ENCODE measurements at regions not wholly inside any gene's neighbourhood (a gene's known extent, or its start where the extent isn't known, plus 50 kb on each side); places are given as distances from the start of the nearest gene placed in this dataset.

- TF ChIP-seq CTCF (IDR thresholded peaks at IDR 0.05), result no peak
- TF ChIP-seq POLR2A (IDR thresholded peaks at IDR 0.05), result no peak
- no peak for TF ChIP-seq POLR2AphosphoS5 (IDR thresholded peaks at IDR 0.05; ENCODE audit: insufficient read depth in 1 of 2, low read depth in 1 of 2)
Observed at GRCh38 chr21:31552826-31553225, 106.7 kb upstream of the SOD1 start.
